ENCODE measurements at regions not wholly inside any gene's neighbourhood (a gene's known extent, or its start where the extent isn't known, plus 50 kb on each side); places are given as distances from the start of the nearest gene placed in this dataset.

DNA sequence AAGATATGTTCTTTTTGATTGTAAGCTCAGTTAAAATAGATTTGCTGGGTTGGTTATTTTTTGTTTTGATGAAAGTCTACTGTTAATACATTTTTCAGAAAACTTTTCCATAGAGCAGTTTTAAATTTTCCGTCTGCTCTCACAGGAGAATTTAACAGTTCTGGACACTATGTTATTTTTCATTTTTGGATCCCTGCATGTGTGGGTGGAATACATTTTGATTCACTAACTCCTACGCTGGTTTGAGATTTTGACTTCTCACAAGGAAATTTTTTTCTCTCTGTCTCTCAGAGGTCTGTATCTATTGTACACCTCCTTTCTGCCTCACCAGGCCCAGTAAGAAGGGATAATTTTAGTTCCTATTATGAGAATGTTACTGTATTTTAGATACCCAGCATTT, 502.4 kb downstream of the CDH10 start:
- no peaks in the 10 kb centered on the region for H3K79me2 ChIP-seq (ENCODE audit: control insufficient read depth, low read length)
- no peak overlapping the region for H3K4me2 ChIP-seq (ENCODE audit: low read length)
- H3K36me3 ChIP-seq (ENCODE audit: control insufficient read depth, low read length) = no peaks in the 10 kb centered on the region
- H3F3A ChIP-seq (ENCODE audit: control insufficient read depth, insufficient read depth) = no peaks in the 10 kb centered on the region
- H3K27ac ChIP-seq (ENCODE audit: low read depth, low read length) = no peak overlapping the region
- no peaks in the 10 kb centered on the region for H4K20me1 ChIP-seq (ENCODE audit: control insufficient read depth, insufficient read depth, low read depth, low read length)
- no peaks in the 10 kb centered on the region for H3K9me2 ChIP-seq (replicated peaks; ENCODE audit: control insufficient read depth, low read length)
- H3K27me3 ChIP-seq (ENCODE audit: control insufficient read depth, low read length) = no peaks in the 10 kb centered on the region
- H3K4me3 ChIP-seq (ENCODE audit: low read length) = no peak overlapping the region
- no peaks in the 10 kb centered on the region for H3K4me1 ChIP-seq (ENCODE audit: control insufficient read depth, low read length)
- no peak for TF ChIP-seq EZH2phosphoT487 (IDR thresholded peaks at IDR 0.05; ENCODE audit: borderline replicate concordance, low read length)
- TF ChIP-seq, protein P1, sequence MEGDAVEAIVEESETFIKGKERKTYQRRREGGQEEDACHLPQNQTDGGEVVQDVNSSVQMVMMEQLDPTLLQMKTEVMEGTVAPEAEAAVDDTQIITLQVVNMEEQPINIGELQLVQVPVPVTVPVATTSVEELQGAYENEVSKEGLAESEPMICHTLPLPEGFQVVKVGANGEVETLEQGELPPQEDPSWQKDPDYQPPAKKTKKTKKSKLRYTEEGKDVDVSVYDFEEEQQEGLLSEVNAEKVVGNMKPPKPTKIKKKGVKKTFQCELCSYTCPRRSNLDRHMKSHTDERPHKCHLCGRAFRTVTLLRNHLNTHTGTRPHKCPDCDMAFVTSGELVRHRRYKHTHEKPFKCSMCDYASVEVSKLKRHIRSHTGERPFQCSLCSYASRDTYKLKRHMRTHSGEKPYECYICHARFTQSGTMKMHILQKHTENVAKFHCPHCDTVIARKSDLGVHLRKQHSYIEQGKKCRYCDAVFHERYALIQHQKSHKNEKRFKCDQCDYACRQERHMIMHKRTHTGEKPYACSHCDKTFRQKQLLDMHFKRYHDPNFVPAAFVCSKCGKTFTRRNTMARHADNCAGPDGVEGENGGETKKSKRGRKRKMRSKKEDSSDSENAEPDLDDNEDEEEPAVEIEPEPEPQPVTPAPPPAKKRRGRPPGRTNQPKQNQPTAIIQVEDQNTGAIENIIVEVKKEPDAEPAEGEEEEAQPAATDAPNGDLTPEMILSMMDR (IDR thresholded peaks at IDR 0.05; ENCODE audit: low read depth, low read length, poor library complexity, severe bottlenecking) = no peak
- H3K9me3 ChIP-seq (ENCODE audit: control insufficient read depth, insufficient read depth, low read length) = no peaks in the 10 kb centered on the region

DNA sequence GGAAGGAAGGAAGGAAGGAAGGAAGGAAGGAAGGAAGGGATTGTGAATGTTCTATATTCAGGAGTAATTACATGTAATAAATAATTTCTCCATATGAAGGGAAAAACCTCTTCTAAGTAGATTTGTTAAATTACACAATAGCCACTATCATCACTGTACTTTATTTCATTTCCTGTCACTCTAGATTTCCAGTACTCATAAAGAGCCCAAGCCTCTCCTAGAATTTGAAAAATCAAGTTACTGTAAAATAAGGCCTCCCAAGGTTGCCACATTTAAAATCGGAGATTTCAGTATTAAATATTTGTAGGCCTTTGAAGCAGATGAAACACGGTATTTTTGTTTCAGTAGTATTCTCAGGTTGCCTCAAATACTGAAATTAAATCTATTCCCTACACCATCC, 499.0 kb downstream of the CDH10 start:
- H3K4me1 ChIP-seq (ENCODE audit: control insufficient read depth, low read length) = no peaks in the 10 kb centered on the region
- H3K79me2 ChIP-seq (ENCODE audit: control insufficient read depth, low read length) = no peaks in the 10 kb centered on the region
- H3K4me2 ChIP-seq (ENCODE audit: low read length) = no peak overlapping the region
- H3K9me2 ChIP-seq (replicated peaks; ENCODE audit: control insufficient read depth, low read length) = no peaks in the 10 kb centered on the region
- no peaks in the 10 kb centered on the region for H3K9me3 ChIP-seq (ENCODE audit: control insufficient read depth, insufficient read depth, low read length)
- TF ChIP-seq, protein P1 (IDR thresholded peaks at IDR 0.05; ENCODE audit: low read depth, low read length, poor library complexity, severe bottlenecking) = no peak
- TF ChIP-seq EZH2phosphoT487 (IDR thresholded peaks at IDR 0.05; ENCODE audit: borderline replicate concordance, low read length) = no peak
- no peaks in the 10 kb centered on the region for H4K20me1 ChIP-seq (ENCODE audit: control insufficient read depth, insufficient read depth, low read depth, low read length)
- no peak overlapping the region for H3K4me3 ChIP-seq (ENCODE audit: low read length)
- no peak overlapping the region for H3K27ac ChIP-seq (ENCODE audit: low read depth, low read length)
- H3K36me3 ChIP-seq (ENCODE audit: control insufficient read depth, low read length) = no peaks in the 10 kb centered on the region
- no peaks in the 10 kb centered on the region for H3K27me3 ChIP-seq (ENCODE audit: control insufficient read depth, low read length)
- H3F3A ChIP-seq (ENCODE audit: control insufficient read depth, insufficient read depth) = no peaks in the 10 kb centered on the region

DNA sequence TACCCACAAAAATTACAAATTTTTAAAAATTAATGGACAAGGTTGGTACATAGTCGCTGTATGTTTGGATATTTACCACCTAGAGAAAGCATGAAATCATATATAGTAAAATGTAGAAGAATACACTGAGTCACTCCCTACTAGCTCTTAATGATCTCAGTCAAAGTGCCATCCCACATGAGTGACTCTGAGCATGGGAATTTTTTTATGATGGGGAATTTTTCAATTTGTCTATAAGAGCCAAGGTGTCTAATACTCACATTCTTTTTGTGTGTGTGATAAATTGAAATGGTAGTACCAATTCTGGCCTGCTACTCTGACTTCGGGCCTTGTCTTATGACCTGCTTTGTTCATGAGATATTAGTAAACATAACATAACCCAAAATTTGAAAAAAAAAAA, 483.2 kb downstream of the CDH10 start:
- Histone ChIP-seq H3K9me3 (ENCODE audit: control insufficient read depth, insufficient read depth, low read length) (no peaks in the 10 kb centered on the region), H3K4me3 (ENCODE audit: low read length) (no peak overlapping the region), H3K79me2 (ENCODE audit: control insufficient read depth, low read length) (no peaks in the 10 kb centered on the region), H3K4me1 (ENCODE audit: control insufficient read depth, low read length) (no peaks in the 10 kb centered on the region), H3F3A (ENCODE audit: control insufficient read depth, insufficient read depth) (no peaks in the 10 kb centered on the region), H3K36me3 (ENCODE audit: control insufficient read depth, low read length) (no peaks in the 10 kb centered on the region), H3K4me2 (ENCODE audit: low read length) (no peak overlapping the region), H3K9me2 (replicated peaks; ENCODE audit: control insufficient read depth, low read length) (no peaks in the 10 kb centered on the region), H4K20me1 (ENCODE audit: control insufficient read depth, insufficient read depth, low read depth, low read length) (no peaks in the 10 kb centered on the region), H3K27ac (ENCODE audit: low read depth, low read length) (no peak overlapping the region), H3K27me3 (ENCODE audit: control insufficient read depth, low read length) (no peaks in the 10 kb centered on the region)
- TF ChIP-seq EZH2phosphoT487 (IDR thresholded peaks at IDR 0.05; ENCODE audit: borderline replicate concordance, low read length) = no peak
- TF ChIP-seq, protein P1 (IDR thresholded peaks at IDR 0.05; ENCODE audit: low read depth, low read length, poor library complexity, severe bottlenecking) = no peak

DNA sequence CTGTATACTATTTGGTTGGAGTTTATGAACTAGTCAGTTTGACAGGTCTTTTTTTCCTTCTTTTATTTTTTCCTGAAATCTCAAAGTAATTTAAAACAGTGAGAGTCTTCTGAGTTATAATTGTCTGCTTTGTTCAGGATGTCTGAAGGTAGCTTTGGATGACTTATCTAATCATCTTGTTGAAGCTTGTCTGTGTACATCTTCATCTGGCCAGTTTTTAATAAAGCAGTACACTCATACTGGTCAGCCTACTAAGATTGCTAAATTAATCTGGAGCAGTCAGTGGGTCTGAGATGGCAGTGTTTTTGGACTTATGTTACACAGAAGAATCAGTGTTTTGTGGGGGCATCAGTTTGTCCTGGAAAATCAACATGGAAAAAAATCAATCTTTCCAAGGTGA, 482.4 kb downstream of the CDH10 start:
- no peak overlapping the region for H3K4me2 ChIP-seq (ENCODE audit: low read length)
- H3K4me3 ChIP-seq (ENCODE audit: low read length) = no peak overlapping the region
- TF ChIP-seq, protein P1 (IDR thresholded peaks at IDR 0.05; ENCODE audit: low read depth, low read length, poor library complexity, severe bottlenecking) = no peak
- no peak for TF ChIP-seq EZH2phosphoT487 (IDR thresholded peaks at IDR 0.05; ENCODE audit: borderline replicate concordance, low read length)
- H3K27ac ChIP-seq (ENCODE audit: low read depth, low read length) = no peak overlapping the region
- H3F3A ChIP-seq (ENCODE audit: control insufficient read depth, insufficient read depth) = no peaks in the 10 kb centered on the region
- no peaks in the 10 kb centered on the region for H3K79me2 ChIP-seq (ENCODE audit: control insufficient read depth, low read length)
- H4K20me1 ChIP-seq (ENCODE audit: control insufficient read depth, insufficient read depth, low read depth, low read length) = no peaks in the 10 kb centered on the region
- H3K27me3 ChIP-seq (ENCODE audit: control insufficient read depth, low read length) = no peaks in the 10 kb centered on the region
- H3K36me3 ChIP-seq (ENCODE audit: control insufficient read depth, low read length) = no peaks in the 10 kb centered on the region
- no peaks in the 10 kb centered on the region for H3K9me3 ChIP-seq (ENCODE audit: control insufficient read depth, insufficient read depth, low read length)
- H3K4me1 ChIP-seq (ENCODE audit: control insufficient read depth, low read length) = no peaks in the 10 kb centered on the region
- no peaks in the 10 kb centered on the region for H3K9me2 ChIP-seq (replicated peaks; ENCODE audit: control insufficient read depth, low read length)
